GM21717 (cell line): ENCODE measurements at regions not wholly inside any gene's neighbourhood (a gene's known extent, or its start where the extent isn't known, plus 50 kb on each side); places are given as distances from the start of the nearest gene placed in this dataset.
"Not testable (repeated sequence)": the region's sequence is repeated elsewhere in the genome, so short reads cannot be mapped to it uniquely, and the experiment has no call there.

Experiments used
- ATAC-seq: cut with Tn5 transposase; IDR thresholded peaks from one replicate; pipeline ENCODE4 v1.9.1; 2021; ENCODE audit warnings: mild to moderate bottlenecking, moderate library complexity; ENCODE audit not compliant: unreplicated experiment

- ATAC-seq, result no peak
Observed at GRCh38 chr12:93234641-93235040, 143.1 kb upstream of the NUDT4 start.

GRCh38 chr12:93235881-93236280 lies 141.8 kb upstream of the NUDT4 start:
- ATAC-seq, result no peak

GRCh38 chr12:93237235-93237915 lies 140.3 kb upstream of the NUDT4 start:
- no peak for ATAC-seq

GRCh38 chr12:93238512-93239262 lies 139.0 kb upstream of the NUDT4 start:
- not testable (repeated sequence) for ATAC-seq

- ATAC-seq, result not testable (repeated sequence)
Observed at GRCh38 chr12:93239789-93240188, 137.9 kb upstream of the NUDT4 start.

GRCh38 chr12:93242154-93242972 lies 135.4 kb upstream of the NUDT4 start:
- ATAC-seq, result no peak

GRCh38 chr12:93243382-93243688 lies 134.4 kb upstream of the NUDT4 start:
- ATAC-seq, result no peak

GRCh38 chr12:93243689-93244513 lies 133.8 kb upstream of the NUDT4 start:
- ATAC-seq, result peak; percentile 49

- no peak for ATAC-seq
Observed at GRCh38 chr12:93244514-93245077, 133.1 kb upstream of the NUDT4 start.

GRCh38 chr12:93245543-93245942 lies 132.2 kb upstream of the NUDT4 start:
- ATAC-seq, result peak; percentile 77

GRCh38 chr12:93247313-93247991 lies 130.3 kb upstream of the NUDT4 start:
- no peak for ATAC-seq

- no peak for ATAC-seq
Observed at GRCh38 chr12:93252221-93252620, 125.5 kb upstream of the NUDT4 start.

- ATAC-seq, result no peak
Observed at GRCh38 chr12:93254911-93255310, 122.8 kb upstream of the NUDT4 start.

- ATAC-seq, result no peak
Observed at GRCh38 chr12:93256256-93256969, 121.3 kb upstream of the NUDT4 start.

GRCh38 chr12:93261505-93262094 lies 116.1 kb upstream of the NUDT4 start:
- no peak for ATAC-seq

- no peak for ATAC-seq
Observed at GRCh38 chr12:93272997-93273396, 104.7 kb upstream of the NUDT4 start.

- no peak for ATAC-seq
Observed at GRCh38 chr12:93273834-93274564, 103.7 kb upstream of the NUDT4 start.

GRCh38 chr12:93274937-93275336 lies 102.8 kb upstream of the NUDT4 start:
- ATAC-seq, result no peak
